Panc1 (cell line): ENCODE measurements at regions not wholly inside any gene's neighbourhood (a gene's known extent, or its start where the extent isn't known, plus 50 kb on each side); places are given as distances from the start of the nearest gene placed in this dataset.

Experiments used
- CTCF ChIP-seq: fragments of 450-650 bp; IDR thresholded peaks from 2 replicates; pipeline ENCODE4 v1.5.1; 2017; ENCODE audit warnings: mild to moderate bottlenecking
- POLR2AphosphoS5 ChIP-seq: IDR thresholded peaks from 2 replicates; pipeline ENCODE4 v1.6.1; 2012; ENCODE audit warnings: mild to moderate bottlenecking, low read depth, low read length, moderate library complexity
- REST ChIP-seq, 2 experiments: IDR thresholded peaks; 2 replicates each; pipeline ENCODE4 v1.6.1; 2011 to 2012; ENCODE audit warnings: low read depth in 2 of 2, control low read depth in 1 of 2, low read length in 1 of 2, mild to moderate bottlenecking in 1 of 2, moderate library complexity in 1 of 2; ENCODE audit not compliant: insufficient read depth in 1 of 2
- SIN3A ChIP-seq: IDR thresholded peaks from 2 replicates; pipeline ENCODE4 v1.6.1; 2012; ENCODE audit warnings: low read depth, mild to moderate bottlenecking, low read length, moderate library complexity, borderline replicate concordance; ENCODE audit not compliant: insufficient read depth

GRCh38 chr4:86452422-86452891 is 92.6 kb upstream of the MAPK10 start:
- TF ChIP-seq CTCF (no peak), POLR2AphosphoS5 (no peak), REST (IDR thresholded peaks at IDR 0.05; ENCODE audit: insufficient read depth in 1 of 2, low read depth in 2 of 2, low read length in 1 of 2) (no peak), SIN3A (no peak)
